ENCODE measurements at regions not wholly inside any gene's neighbourhood (a gene's known extent, or its start where the extent isn't known, plus 50 kb on each side); places are given as distances from the start of the nearest gene placed in this dataset.
"Not testable (repeated sequence)": the region's sequence is repeated elsewhere in the genome, so short reads cannot be mapped to it uniquely, and the experiment has no call there.

GRCh38 chr5:128667751-128668150 is 129.7 kb upstream of the FBN2 start:
- DNase-seq (ENCODE audit: low spot score): no peak

DNA sequence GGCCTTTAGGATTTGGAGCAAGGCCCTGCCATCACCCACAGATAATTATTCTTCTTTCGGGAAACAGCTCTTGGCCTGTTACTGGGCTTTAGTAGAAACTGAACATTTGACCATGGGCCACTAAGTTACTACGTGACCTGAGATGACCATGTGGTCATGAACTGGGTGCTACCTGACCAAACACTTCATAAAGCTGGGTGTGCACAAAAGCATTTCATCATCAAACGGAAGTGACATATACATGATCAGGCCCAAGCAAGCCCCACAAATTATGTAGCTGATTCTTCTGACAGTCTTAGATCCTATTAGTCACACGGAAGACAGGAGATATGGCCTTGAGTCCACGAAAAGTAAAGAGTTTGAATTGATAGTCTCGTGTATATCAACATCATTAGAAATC is 130.9 kb upstream of the FBN2 start:
- DNase-seq (ENCODE audit: low spot score): no peak

DNA sequence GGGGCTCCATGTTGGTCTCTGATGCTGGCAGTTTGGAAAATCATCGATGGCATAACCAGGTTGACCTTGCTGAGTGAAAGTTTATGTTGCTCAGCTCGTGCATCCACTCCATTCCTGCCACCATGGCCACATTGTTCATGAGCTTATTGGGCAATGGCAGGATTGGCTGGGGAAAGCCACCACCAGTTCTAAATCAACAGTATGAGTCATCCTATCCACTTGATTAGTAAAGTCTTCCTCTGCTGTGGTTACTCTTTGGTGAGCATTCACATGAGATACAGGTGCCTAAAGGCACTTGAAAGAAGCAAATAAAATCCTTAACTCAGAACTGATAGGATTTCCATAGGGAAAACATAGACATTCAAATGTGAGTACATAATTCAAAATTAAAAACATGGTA is 131.8 kb upstream of the FBN2 start:
- no peak for DNase-seq (ENCODE audit: low spot score)

- DNase-seq (ENCODE audit: low spot score): no peak
Measured at GRCh38 chr5:128671943-128672342, 133.9 kb upstream of the FBN2 start.

GRCh38 chr5:128673000-128673399 is 135.0 kb upstream of the FBN2 start:
- no peak for DNase-seq (ENCODE audit: low spot score)

GRCh38 chr5:128673411-128673957 is 135.4 kb upstream of the FBN2 start:
- DNase-seq (ENCODE audit: low spot score): no peak

DNA sequence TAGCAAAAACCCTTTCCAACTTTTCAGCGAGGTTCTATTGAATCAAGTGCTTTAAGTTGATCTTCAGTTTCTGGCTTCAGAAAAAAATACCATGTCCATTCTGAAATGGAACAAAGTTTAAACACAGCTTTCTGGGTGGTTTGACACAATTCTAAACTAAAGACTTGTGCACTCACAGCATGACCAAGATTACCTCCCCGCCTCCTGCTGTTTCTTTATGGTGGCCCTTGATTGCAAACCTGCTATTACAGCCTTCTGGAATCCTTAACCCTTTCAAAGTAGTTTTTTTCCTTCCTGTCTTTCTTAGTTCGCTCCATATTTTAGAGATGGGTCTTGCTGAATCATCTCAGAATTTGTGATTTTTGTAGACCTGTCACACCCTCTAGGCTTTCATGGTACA is 135.9 kb upstream of the FBN2 start:
- no peak for DNase-seq (ENCODE audit: low spot score)

DNA sequence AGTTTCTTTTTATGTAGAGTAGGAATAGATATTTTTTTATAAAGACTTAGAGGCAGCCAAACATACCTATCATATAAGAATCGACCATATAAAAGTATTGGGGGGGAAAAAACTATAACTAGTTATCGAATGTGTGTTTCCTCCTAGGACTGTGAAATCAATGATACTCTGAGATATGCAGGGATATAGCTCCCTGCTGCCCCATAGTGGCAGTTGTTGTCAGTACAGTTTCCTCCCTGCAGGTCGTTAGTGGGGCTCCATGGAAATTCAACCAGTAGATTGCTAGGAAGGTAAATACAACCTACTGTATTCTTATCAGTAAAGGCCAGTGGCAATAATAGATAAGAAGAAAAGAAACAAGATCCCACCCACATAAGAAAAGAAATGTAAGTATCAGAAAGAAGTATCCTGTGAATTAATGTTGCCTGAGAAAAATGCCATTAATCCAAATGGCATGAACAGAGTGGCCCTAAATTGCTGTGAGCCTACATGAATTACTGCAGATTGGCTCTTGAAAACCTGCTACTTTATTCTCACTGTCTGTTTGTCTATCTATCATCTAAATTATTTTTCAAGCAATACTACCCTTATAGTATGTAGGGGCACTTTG is 136.9 kb upstream of the FBN2 start:
- peak; percentile 17 for DNase-seq (ENCODE audit: low spot score)

DNA sequence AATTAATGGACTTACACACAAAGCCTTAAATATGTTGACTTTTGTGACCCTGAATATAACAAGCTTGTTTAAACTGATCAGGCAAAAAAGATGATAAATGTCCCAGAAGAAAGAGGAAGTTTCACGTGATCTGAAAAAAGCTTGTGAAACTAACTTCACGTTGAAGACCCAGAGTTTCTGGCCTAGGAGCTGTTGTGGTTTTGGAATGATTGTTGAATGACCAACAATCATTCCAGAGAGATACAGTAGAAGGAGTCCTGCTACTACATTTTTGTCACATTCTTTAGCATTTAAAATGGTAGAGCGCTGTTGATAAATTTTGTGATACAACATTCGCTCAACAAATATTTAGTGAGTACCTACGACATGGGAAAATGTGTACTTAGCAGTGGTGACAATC is 143.1 kb upstream of the FBN2 start:
- no peak for DNase-seq (ENCODE audit: low spot score)

DNA sequence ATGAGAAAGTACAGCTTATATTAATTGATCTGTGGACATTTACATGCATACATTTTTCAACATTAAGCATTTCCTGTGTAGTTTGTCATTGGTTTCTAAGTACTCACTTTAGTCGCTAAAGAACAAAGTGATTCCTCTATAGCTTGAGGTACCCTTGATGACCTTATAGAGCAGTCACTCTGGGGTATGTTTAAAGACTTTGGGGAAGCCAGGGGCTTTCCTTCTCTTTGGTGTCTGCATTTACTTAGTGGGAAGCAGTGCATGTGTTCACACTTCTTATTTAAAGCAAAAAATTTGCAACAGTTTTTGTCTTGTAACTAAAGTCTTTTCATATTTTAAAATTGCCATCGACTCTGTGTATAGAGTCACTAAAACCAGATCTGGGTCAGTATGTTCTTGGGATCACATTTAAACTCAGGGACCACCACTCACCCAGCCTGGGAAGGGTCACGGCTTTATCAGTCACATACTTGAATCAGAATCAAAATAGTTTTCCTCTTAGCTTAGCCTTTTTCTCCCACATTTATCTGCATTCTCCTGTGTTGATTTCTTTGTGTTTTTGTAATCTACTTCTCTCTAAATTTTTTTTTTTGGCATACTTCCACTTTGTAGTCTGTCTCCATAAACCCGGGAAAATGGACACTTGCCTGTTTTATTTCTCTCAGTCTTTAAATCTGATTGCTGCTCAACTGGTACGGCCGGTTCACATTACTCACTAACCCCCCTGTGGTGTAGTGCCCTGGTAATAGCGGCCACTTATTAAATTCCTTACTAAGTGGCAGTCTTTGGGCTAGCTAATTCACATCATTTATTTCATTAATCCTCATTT is 143.9 kb upstream of the FBN2 start:
- no peak for DNase-seq (ENCODE audit: low spot score)

GRCh38 chr5:128682669-128683068 is 144.6 kb upstream of the FBN2 start:
- no peak for DNase-seq (ENCODE audit: low spot score)

DNA sequence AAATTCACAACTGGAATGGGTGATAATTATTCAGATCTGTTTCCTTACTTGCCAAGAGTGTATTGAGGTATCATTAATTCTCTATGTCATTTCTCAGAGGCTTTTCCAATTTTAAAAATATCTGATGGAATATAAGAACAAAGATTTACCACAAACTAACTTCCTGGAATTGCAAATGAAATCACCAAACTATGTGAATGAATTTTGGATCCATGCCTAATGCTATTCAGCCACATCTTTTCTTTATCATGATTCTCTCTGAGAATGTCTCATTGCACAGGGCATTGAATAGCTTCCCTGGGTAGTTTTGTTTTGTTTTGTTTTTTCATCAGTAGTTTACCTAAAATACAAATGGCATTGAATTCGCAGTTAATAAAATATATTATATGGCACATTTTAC is 146.9 kb upstream of the FBN2 start:
- DNase-seq (ENCODE audit: low spot score): no peak

DNA sequence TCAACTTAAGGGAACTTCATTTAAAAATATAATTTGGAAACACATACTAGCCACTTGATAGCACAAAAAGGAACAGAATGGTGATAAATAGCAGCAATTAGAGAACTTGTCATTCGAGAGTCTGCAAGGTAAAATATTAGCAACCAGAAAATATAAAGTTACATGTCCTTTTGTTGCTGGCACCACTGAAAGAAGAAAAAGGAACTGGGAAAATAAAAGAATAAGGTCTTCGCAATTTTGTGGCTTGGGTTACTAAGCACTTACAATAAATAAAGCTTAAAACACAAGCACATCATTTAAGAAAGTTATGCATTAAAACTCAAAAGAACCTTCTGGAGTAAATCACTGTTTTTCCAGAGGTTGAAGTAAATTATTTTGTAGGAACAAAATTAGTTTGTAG is 149.9 kb upstream of the FBN2 start:
- DNase-seq (ENCODE audit: low spot score): no peak

- no peak for DNase-seq (ENCODE audit: low spot score)
Measured at GRCh38 chr5:128693764-128694163, 155.7 kb upstream of the FBN2 start.

GRCh38 chr5:128695791-128696530 is 157.9 kb upstream of the FBN2 start:
- no peak for DNase-seq (ENCODE audit: low spot score)

DNA sequence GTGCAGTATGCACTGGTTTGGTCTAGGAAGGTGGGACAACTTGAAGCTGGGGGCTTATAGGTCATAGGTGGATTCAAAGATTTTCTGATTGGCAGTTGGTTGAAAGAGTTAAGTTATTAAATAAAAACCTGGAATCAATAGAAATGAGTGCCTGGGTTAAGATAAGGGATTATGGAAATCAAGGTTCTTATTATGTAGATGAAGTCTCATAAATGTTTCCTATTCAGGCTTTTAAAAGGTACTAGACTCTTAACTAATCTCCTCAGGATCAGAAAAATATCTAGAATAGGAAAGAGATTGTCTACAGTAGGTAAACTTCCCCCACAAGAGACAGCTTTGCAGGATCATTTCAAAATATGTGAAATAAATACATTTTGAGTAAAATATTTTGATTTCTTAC is 163.3 kb upstream of the FBN2 start:
- no peak for DNase-seq (ENCODE audit: low spot score)

DNA sequence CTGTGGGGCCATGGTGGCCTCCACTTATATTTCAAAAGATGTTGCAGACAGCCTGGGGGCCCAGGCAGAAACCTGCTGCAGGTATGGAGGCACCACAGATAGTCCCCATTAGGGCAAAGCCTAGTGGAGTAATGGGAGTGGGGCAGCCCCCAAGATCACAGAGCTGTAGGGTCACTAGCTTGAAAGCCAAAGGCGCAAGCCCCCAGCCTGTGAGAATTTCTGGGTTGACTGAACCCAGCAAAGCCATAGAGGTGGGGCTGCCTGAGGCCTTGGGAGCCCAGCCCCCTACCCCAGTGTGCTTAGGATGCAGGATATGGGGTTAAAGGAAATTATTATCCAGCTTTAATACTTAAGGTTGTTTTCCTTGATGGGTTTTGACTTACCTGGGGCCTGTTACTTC is 165.3 kb upstream of the FBN2 start:
- no peak for DNase-seq (ENCODE audit: low spot score)

- DNase-seq (ENCODE audit: low spot score): no peak
Measured at GRCh38 chr5:128706269-128706668, 168.2 kb upstream of the FBN2 start.

- no peak for DNase-seq (ENCODE audit: low spot score)
Measured at GRCh38 chr5:128708841-128709240, 170.8 kb upstream of the FBN2 start.

DNA sequence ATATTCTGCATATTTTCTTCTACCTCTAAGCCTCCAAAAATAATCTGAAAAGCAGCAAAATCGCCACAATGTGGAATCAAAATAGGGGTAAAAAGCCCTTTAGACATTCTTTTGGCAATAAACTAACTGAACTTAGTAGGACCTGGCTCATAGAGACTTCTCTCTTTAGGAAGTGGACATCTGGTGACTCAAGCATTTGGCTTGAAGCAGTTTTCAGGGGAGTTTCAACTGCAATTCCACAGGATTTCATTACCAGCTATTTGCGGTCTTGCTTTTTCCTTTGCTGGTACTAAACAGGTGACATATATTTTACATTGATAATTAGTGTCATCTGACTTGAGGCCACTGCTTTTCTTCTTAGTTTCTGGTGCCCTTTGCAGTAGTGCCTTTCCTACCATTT is 173.2 kb upstream of the FBN2 start:
- DNase-seq (ENCODE audit: low spot score): no peak

- DNase-seq (ENCODE audit: low spot score): no peak
Measured at GRCh38 chr5:128714551-128714950, 176.5 kb upstream of the FBN2 start.

GRCh38 chr5:128722551-128722950 is 184.5 kb upstream of the FBN2 start:
- DNase-seq (ENCODE audit: low spot score): no peak

DNA sequence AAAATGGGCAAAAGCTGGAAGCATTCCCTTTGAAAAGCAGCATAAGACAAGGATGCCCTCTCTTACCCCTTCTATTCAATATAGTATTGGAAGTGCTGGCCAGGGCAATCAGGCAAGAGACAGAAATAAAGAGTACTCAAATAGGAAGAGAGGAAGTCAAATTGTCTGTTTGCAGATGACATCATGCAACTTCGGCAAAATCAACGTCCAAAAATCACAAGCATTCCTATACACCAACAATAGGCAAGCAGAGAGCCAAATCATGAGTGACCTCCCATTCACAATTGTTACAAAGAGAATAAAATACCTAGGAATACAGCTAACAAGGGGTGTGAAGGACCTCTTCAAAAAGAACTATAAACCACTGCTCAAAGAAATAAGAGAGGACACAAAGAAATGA is 192.0 kb upstream of the FBN2 start:
- DNase-seq (ENCODE audit: low spot score): not testable (repeated sequence)
